PC-3 (cell line): ENCODE measurements at regions not wholly inside any gene's neighbourhood (a gene's known extent, or its start where the extent isn't known, plus 50 kb on each side); places are given as distances from the start of the nearest gene placed in this dataset.

ENCODE experiments used
- ATAC-seq: fragments of 200-7000 bp; cut with Tn5 transposase; 2 replicates; pipeline ENCODE4 v1.9.1; 2020; ENCODE audit warnings: mild to moderate bottlenecking, moderate library complexity
- BruUV-seq: library from RNA; stranded (reverse); fragments of 400-500 nt; replicated peaks from 2 replicates; lab custom pipeline; 2021; lab: Mats Ljungman, UMichigan
- CTCF ChIA-PET: fragments of 300-600 bp; sonication (Branson Sonifier 250); formaldehyde crosslinking; loops from one replicate; lab custom pipeline; 2022; ENCODE audit warnings: antibody characterized with exemption; lab: Charles Lee
- POLR2A ChIA-PET: fragments of 300-600 bp; sonication (Branson Sonifier 250); formaldehyde crosslinking; loops from one replicate; lab custom pipeline; 2022; ENCODE audit warnings: antibody characterized with exemption; ENCODE audit not compliant: unreplicated experiment; lab: Charles Lee
- DNase-seq: peaks from one replicate; pipeline ENCODE4 v3.0.0-alpha.2; 2015
- H2AFZ ChIP-seq: fragments of 300-600 bp; sonication (generic); 2 replicates; pipeline ENCODE4 v1.6.0; 2016; ENCODE audit warnings: antibody characterized with exemption, low read length
- H3F3A ChIP-seq: fragments of 300-600 bp; sonication (generic); one replicate; pipeline ENCODE4 v1.6.0; 2017; ENCODE audit warnings: antibody characterized with exemption, low read length, control low read depth, mild to moderate bottlenecking; ENCODE audit not compliant: unreplicated experiment
- H3K27ac ChIP-seq: fragments of 300-600 bp; sonication (generic); 2 replicates; pipeline ENCODE4 v1.5.1; 2016; ENCODE audit warnings: mild to moderate bottlenecking, low read length
- H3K27me3 ChIP-seq: fragments of 300-600 bp; sonication (generic); 2 replicates; pipeline ENCODE4 v1.6.1; 2016; ENCODE audit warnings: low read length, mixed read lengths
- H3K36me3 ChIP-seq: fragments of 300-600 bp; sonication (generic); 2 replicates; pipeline ENCODE4 v1.6.1; 2016; ENCODE audit warnings: low read depth, mixed run types, low read length, mixed read lengths
- H3K4me1 ChIP-seq: fragments of 300-600 bp; sonication (generic); 2 replicates; pipeline ENCODE4 v1.5.1; 2016; ENCODE audit warnings: low read length; ENCODE audit not compliant: insufficient read depth
- H3K4me2 ChIP-seq: fragments of 300-600 bp; sonication (generic); 2 replicates; pipeline ENCODE4 v1.6.0; 2016; ENCODE audit warnings: low read length
- H3K4me3 ChIP-seq: fragments of 300-600 bp; sonication (generic); 2 replicates; pipeline ENCODE4 v1.5.1; 2016; ENCODE audit warnings: mild to moderate bottlenecking, low read length, mixed read lengths
- H3K79me2 ChIP-seq: fragments of 300-600 bp; sonication (generic); 2 replicates; pipeline ENCODE4 v1.6.1; 2017; ENCODE audit warnings: low read length, mixed read lengths
- H3K9ac ChIP-seq: fragments of 300-600 bp; sonication (generic); 2 replicates; pipeline ENCODE4 v1.6.0; 2016; ENCODE audit warnings: mild to moderate bottlenecking, low read length
- H3K9me2 ChIP-seq: fragments of 300-600 bp; sonication (generic); replicated peaks from 2 replicates; pipeline ENCODE4 v1.6.1; 2016; ENCODE audit warnings: mixed run types, low read length, mixed read lengths
- H3K9me3 ChIP-seq: fragments of 300-600 bp; sonication (generic); 2 replicates; pipeline ENCODE4 v1.6.1; 2016; ENCODE audit warnings: low read length, mixed read lengths
- H4K20me1 ChIP-seq: fragments of 300-600 bp; sonication (generic); 2 replicates; pipeline ENCODE4 v1.6.1; 2016; ENCODE audit warnings: low read length, mixed read lengths
- EZH2 ChIP-seq: fragments of 300-600 bp; sonication (generic); IDR thresholded peaks from one replicate; pipeline ENCODE4 v1.6.1; 2017; ENCODE audit warnings: antibody characterized with exemption, mild to moderate bottlenecking, low read length; ENCODE audit not compliant: unreplicated experiment
- EZH2phosphoT487 ChIP-seq: fragments of 300-600 bp; sonication (generic); IDR thresholded peaks from 2 replicates; pipeline ENCODE4 v1.6.1; 2018; ENCODE audit warnings: mild to moderate bottlenecking, antibody characterized with exemption, low read length, borderline replicate concordance
- intact Hi-C: fragments of 100-400 bp; cut with micrococcal nuclease; formaldehyde crosslinking; loops from 2 replicates; pipeline ENCODE4 v1.9.0; 2023
- TF ChIP-seq, protein P1 (sequence below): fragments of 300-600 bp; sonication (generic); conservative IDR thresholded peaks from 2 replicates; pipeline ENCODE4 v1.5.1; 2017; ENCODE audit warnings: antibody characterized with exemption, low read depth, mild to moderate bottlenecking, low read length

GRCh38 chr16:64780445-64780844 is 341.4 kb downstream of the CDH11 start:
- intact Hi-C loops, result no loop called here
- BruUV-seq, result no TSS peak
- H3K9me2 ChIP-seq, result no peaks in the 10 kb centered on the region
- no peak overlapping the region for H3K27ac ChIP-seq
- no peaks in the 10 kb centered on the region for H3K4me1 ChIP-seq
- H3K9ac ChIP-seq, result no peak overlapping the region
- TF ChIP-seq EZH2 (no peak), EZH2phosphoT487 (no peak)
- TF ChIP-seq, protein P1, sequence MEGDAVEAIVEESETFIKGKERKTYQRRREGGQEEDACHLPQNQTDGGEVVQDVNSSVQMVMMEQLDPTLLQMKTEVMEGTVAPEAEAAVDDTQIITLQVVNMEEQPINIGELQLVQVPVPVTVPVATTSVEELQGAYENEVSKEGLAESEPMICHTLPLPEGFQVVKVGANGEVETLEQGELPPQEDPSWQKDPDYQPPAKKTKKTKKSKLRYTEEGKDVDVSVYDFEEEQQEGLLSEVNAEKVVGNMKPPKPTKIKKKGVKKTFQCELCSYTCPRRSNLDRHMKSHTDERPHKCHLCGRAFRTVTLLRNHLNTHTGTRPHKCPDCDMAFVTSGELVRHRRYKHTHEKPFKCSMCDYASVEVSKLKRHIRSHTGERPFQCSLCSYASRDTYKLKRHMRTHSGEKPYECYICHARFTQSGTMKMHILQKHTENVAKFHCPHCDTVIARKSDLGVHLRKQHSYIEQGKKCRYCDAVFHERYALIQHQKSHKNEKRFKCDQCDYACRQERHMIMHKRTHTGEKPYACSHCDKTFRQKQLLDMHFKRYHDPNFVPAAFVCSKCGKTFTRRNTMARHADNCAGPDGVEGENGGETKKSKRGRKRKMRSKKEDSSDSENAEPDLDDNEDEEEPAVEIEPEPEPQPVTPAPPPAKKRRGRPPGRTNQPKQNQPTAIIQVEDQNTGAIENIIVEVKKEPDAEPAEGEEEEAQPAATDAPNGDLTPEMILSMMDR, result no peak
- peaks cover 45% of the 10 kb centered on the region for H3K27me3 ChIP-seq
- ChIA-PET CTCF (no interaction called here), POLR2A (no interaction called here)
- DNase-seq (no peak), ATAC-seq (no peak)
- H3K79me2 ChIP-seq, result no peaks in the 10 kb centered on the region
- H4K20me1 ChIP-seq, result no peaks in the 10 kb centered on the region
- no peak overlapping the region for H2AFZ ChIP-seq
- H3F3A ChIP-seq, result no peaks in the 10 kb centered on the region
- H3K4me3 ChIP-seq, result no peak overlapping the region
- H3K36me3 ChIP-seq, result no peaks in the 10 kb centered on the region
- no peaks in the 10 kb centered on the region for H3K9me3 ChIP-seq
- H3K4me2 ChIP-seq, result no peak overlapping the region

DNA sequence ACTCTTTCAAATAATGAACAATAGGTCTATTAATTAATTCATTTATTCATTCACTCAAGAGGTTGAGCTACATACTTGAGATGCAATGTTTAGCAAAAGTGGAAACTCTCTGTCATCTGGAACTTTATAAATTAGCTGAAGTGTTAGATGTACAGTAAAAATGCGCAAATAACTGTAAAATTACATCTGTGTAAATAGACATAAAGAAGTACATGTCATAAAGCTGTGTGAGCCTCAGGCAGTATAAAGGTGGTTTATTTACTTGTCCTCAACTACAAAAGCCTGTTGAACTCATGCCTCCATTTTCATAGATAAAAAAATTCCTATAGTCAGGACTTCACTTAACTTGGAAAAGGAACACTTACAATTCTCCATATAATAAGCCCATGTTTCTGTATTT is 343.1 kb downstream of the CDH11 start:
- H3K4me1 ChIP-seq, result no peaks in the 10 kb centered on the region
- CTCF ChIA-PET, result no interaction called here
- no peak overlapping the region for H3K4me3 ChIP-seq
- no peaks in the 10 kb centered on the region for H3F3A ChIP-seq
- H3K9me2 ChIP-seq, result no peaks in the 10 kb centered on the region
- DNase-seq, result no peak
- no peak for ATAC-seq
- intact Hi-C loops, result no loop called here
- no peaks in the 10 kb centered on the region for H3K79me2 ChIP-seq
- peaks cover 45% of the 10 kb centered on the region for H3K27me3 ChIP-seq
- TF ChIP-seq EZH2phosphoT487 (no peak), EZH2 (no peak)
- TF ChIP-seq, protein P1, result no peak
- no peak overlapping the region for H3K27ac ChIP-seq
- no peak overlapping the region for H3K4me2 ChIP-seq
- no peaks in the 10 kb centered on the region for H3K36me3 ChIP-seq
- BruUV-seq, result no TSS peak
- no peak overlapping the region for H2AFZ ChIP-seq
- H3K9ac ChIP-seq, result no peak overlapping the region
- no peaks in the 10 kb centered on the region for H3K9me3 ChIP-seq
- no peaks in the 10 kb centered on the region for H4K20me1 ChIP-seq
- POLR2A ChIA-PET, result interaction anchor here (0.6 kb wide), 1 partner anchor 1151 kb away, joined by 3 read pairs; no protein-coding TSS in a partner anchor

DNA sequence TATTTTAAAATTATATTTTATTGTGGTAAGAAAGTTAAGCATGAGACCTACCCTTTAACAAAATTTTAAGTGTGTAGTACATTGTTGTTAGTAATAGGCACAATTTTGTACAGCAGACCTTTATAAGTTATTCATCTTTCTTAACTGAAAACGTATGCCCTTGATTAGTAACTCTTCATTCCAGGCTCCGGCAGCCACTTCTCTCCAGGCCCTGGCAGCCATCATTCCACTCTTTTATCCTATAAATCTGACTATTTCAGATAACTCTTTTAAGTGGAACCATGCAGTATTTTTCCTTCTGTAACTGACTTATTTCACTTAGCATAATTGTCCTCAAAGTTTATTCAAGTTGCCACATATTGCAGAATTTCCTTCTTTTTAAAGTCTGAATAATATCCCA is 348.2 kb downstream of the CDH11 start:
- Histone ChIP-seq H3K36me3 (no peaks in the 10 kb centered on the region), H3K4me3 (no peak overlapping the region), H3K27ac (no peak overlapping the region), H3K4me2 (no peak overlapping the region), H4K20me1 (no peaks in the 10 kb centered on the region), H3K4me1 (no peaks in the 10 kb centered on the region), H3K9me2 (no peaks in the 10 kb centered on the region), H3K79me2 (no peaks in the 10 kb centered on the region), H3K9ac (no peak overlapping the region), H2AFZ (no peak overlapping the region), H3K27me3 (peaks cover 8% of the 10 kb centered on the region; the same call in 1 of the 2 replicates), H3K9me3 (no peaks in the 10 kb centered on the region), H3F3A (no peaks in the 10 kb centered on the region)
- no peak for DNase-seq
- no peak for ATAC-seq
- TF ChIP-seq, protein P1, result no peak
- TF ChIP-seq EZH2phosphoT487 (no peak), EZH2 (no peak)
- intact Hi-C loops, result no loop called here
- ChIA-PET CTCF (no interaction called here), POLR2A (no interaction called here)
- no TSS peak for BruUV-seq
